Kidney (tissue), 13 donors: ENCODE measurements at regions not wholly inside any gene's neighbourhood (a gene's known extent, or its start where the extent isn't known, plus 50 kb on each side); places are given as distances from the start of the nearest gene placed in this dataset.

ENCODE experiments used
- DNase-seq, 5 donors: peaks; one replicate each; pipeline ENCODE4 v3.0.0-alpha.2; 2013 to 2020
- FAIRE-seq: peaks from 2 replicates; lab custom pipeline; 2012; peaks lifted over from hg19 to GRCh38; lab: Jason Lieb, UNC
- H3K27ac ChIP-seq, 2 donors: one replicate each; pipeline ENCODE4 v1.7.0; 2013; ENCODE audit warnings: low read depth in 2 of 2, low read length in 2 of 2, inconsistent platforms in 1 of 2
- H3K27me3 ChIP-seq: one replicate; pipeline ENCODE4 v1.7.1; 2013; ENCODE audit warnings: low read length, inconsistent platforms; ENCODE audit not compliant: control insufficient read depth, insufficient read depth
- H3K36me3 ChIP-seq, 3 donors: one replicate each; pipeline versions ENCODE4 v1.7.0 to v1.7.1; 2013; ENCODE audit warnings: low read length in 3 of 3, control low read depth in 1 of 3, inconsistent platforms in 1 of 3; ENCODE audit not compliant: insufficient read depth in 3 of 3, control insufficient read depth in 2 of 3
- H3K4me1 ChIP-seq, 3 donors: one replicate each; pipeline versions ENCODE4 v1.7.0 to v1.7.1; 2013; ENCODE audit warnings: low read length in 3 of 3, inconsistent platforms in 1 of 3, low read depth in 1 of 3; ENCODE audit not compliant: control insufficient read depth in 2 of 3, insufficient read depth in 2 of 3
- H3K4me3 ChIP-seq, 3 donors: one replicate each; pipeline versions ENCODE4 v1.7.0 to v1.8.1; 2013; ENCODE audit warnings: low read length in 3 of 3, control low read depth in 1 of 3, inconsistent platforms in 1 of 3
- H3K9ac ChIP-seq, 3 donors: one replicate each; pipeline versions ENCODE4 v1.7.0 to v1.7.1; 2013; ENCODE audit warnings: low read length in 3 of 3, control low read depth in 1 of 3, inconsistent platforms in 1 of 3
- H3K9me3 ChIP-seq, 3 donors: one replicate each; pipeline versions ENCODE4 v1.7.0 to v1.7.1; 2013; ENCODE audit warnings: low read length in 3 of 3, control low read depth in 1 of 3, inconsistent platforms in 1 of 3; ENCODE audit not compliant: control insufficient read depth in 2 of 3, insufficient read depth in 1 of 3
- CTCF ChIP-seq: IDR thresholded peaks from 3 replicates; pipeline ENCODE4 v1.5.1; 2012; ENCODE audit warnings: mild to moderate bottlenecking, moderate library complexity, borderline replicate concordance; ENCODE audit not compliant: insufficient read depth; ENCODE audit errors: extremely low read depth
- intact Hi-C: fragments of 100-400 bp; cut with DNase I; formaldehyde crosslinking; loops from one replicate; pipeline ENCODE4 v1.11.1; 2022
- donor health status: control.
- donor health status: control.
- donor health status: control.
- donor health status: control.
- donor health status: control.
- donor health status: DM: yes; HTN: yes; CAD: no.
- donor health status: Normal renal cell carcinoma (clear cell type).

GRCh38 chr4:24419181-24420034, 164.9 kb downstream of the DHX15 start:
- Histone ChIP-seq H3K9ac (no peak overlapping the region), H3K27me3 (no peaks in the 10 kb centered on the region), H3K4me3 (no peak overlapping the region), H3K27ac (no peak overlapping the region), H3K9me3 (no peaks in the 10 kb centered on the region), H3K36me3 (no peaks in the 10 kb centered on the region), H3K4me1 (peaks cover 0 to 2% (median 0%) of the 10 kb centered on the region in 3 donors)
- DNase-seq (peak; percentile 79 to 87 (median 80)), FAIRE-seq (no peak)
- intact Hi-C loops = no loop called here
- peak; percentile 97 for TF ChIP-seq CTCF

GRCh38 chr4:24417206-24417605, 167.1 kb downstream of the DHX15 start:
- no peaks in the 10 kb centered on the region for H3K27me3 ChIP-seq
- no peak overlapping the region for H3K27ac ChIP-seq
- no peak overlapping the region for H3K9ac ChIP-seq
- intact Hi-C loops = no loop called here
- H3K36me3 ChIP-seq = no peaks in the 10 kb centered on the region
- H3K9me3 ChIP-seq = no peaks in the 10 kb centered on the region
- peaks cover 0 to 2% (median 0%) of the 10 kb centered on the region in 3 donors for H3K4me1 ChIP-seq
- FAIRE-seq (no peak), DNase-seq (no peak)
- TF ChIP-seq CTCF = no peak
- no peak overlapping the region for H3K4me3 ChIP-seq

GRCh38 chr4:24416293-24416692, 168.1 kb downstream of the DHX15 start:
- Histone ChIP-seq H3K27ac (no peak overlapping the region), H3K9me3 (no peaks in the 10 kb centered on the region), H3K36me3 (no peaks in the 10 kb centered on the region), H3K4me1 (peaks cover 0 to 2% (median 0%) of the 10 kb centered on the region in 3 donors), H3K4me3 (no peak overlapping the region), H3K27me3 (no peaks in the 10 kb centered on the region), H3K9ac (no peak overlapping the region)
- no peak for FAIRE-seq
- intact Hi-C loops = no loop called here
- TF ChIP-seq CTCF = no peak
- no peak for DNase-seq
